Keratinocyte (primary cell): ENCODE measurements at regions not wholly inside any gene's neighbourhood (a gene's known extent, or its start where the extent isn't known, plus 50 kb on each side); places are given as distances from the start of the nearest gene placed in this dataset.

Experiments
- DNase-seq: peaks from one replicate; pipeline ENCODE4 v3.0.0-alpha.2; 2011; ENCODE audit warnings: low read depth, missing footprints, low spot score
- FAIRE-seq: peaks from 2 replicates; lab custom pipeline; 2011; peaks lifted over from hg19 to GRCh38; lab: Jason Lieb, UNC
- H2AFZ ChIP-seq: 2 replicates; pipeline ENCODE4 v1.6.0; 2012; ENCODE audit warnings: low read length, control low read depth, inconsistent platforms; ENCODE audit not compliant: control insufficient read depth
- H3K27ac ChIP-seq: 2 replicates; pipeline ENCODE4 v1.5.1; 2011; ENCODE audit warnings: low read length; ENCODE audit not compliant: control insufficient read depth, insufficient read depth
- H3K27me3 ChIP-seq: 3 replicates; pipeline ENCODE4 v1.6.0; 2011; ENCODE audit warnings: low read length; ENCODE audit not compliant: control insufficient read depth, insufficient read depth; ENCODE audit errors: extremely low read depth
- H3K36me3 ChIP-seq, 2 experiments: 2 replicates in 1 of 2; 3 replicates in 1 of 2; pipeline ENCODE4 v1.5.1; 2011; ENCODE audit warnings: low read length in 2 of 2, mild to moderate bottlenecking in 1 of 2; ENCODE audit not compliant: control insufficient read depth in 2 of 2, insufficient read depth in 2 of 2; ENCODE audit errors: extremely low read depth in 1 of 2
- H3K4me1 ChIP-seq: 3 replicates; pipeline ENCODE4 v1.5.1; 2011; ENCODE audit warnings: low read length; ENCODE audit not compliant: control insufficient read depth, insufficient read depth; ENCODE audit errors: extremely low read depth
- H3K4me2 ChIP-seq: 3 replicates; pipeline ENCODE4 v1.6.0; 2011; ENCODE audit warnings: low read depth, low read length; ENCODE audit not compliant: control insufficient read depth, insufficient read depth; ENCODE audit errors: extremely low read depth
- H3K4me3 ChIP-seq, 3 experiments: fragments of 200-600 bp in 1 of 3; sonication (generic) in 1 of 3; 2 replicates in 2 of 3; 3 replicates in 1 of 3; pipeline ENCODE4 v1.5.1; 2011 to 2016; ENCODE audit warnings: low read length in 3 of 3, mild to moderate bottlenecking in 3 of 3, control low read depth in 2 of 3, inconsistent platforms in 1 of 3, low read depth in 1 of 3, mixed read lengths in 1 of 3, mixed run types in 1 of 3, moderate library complexity in 1 of 3; ENCODE audit not compliant: control insufficient read depth in 2 of 3, insufficient read depth in 2 of 3; ENCODE audit errors: extremely low read depth in 1 of 3
- H3K79me2 ChIP-seq: 2 replicates; pipeline ENCODE4 v1.6.0; 2012; ENCODE audit warnings: low read length; ENCODE audit not compliant: control insufficient read depth, insufficient read depth
- H3K9ac ChIP-seq: 3 replicates; pipeline ENCODE4 v1.6.0; 2011; ENCODE audit warnings: low read length; ENCODE audit not compliant: control insufficient read depth, insufficient read depth; ENCODE audit errors: extremely low read depth
- H3K9me1 ChIP-seq: 3 replicates; pipeline ENCODE4 v1.6.0; 2011; ENCODE audit warnings: low read length; ENCODE audit not compliant: control insufficient read depth, insufficient read depth; ENCODE audit errors: extremely low read depth
- H3K9me3 ChIP-seq: 2 replicates; pipeline ENCODE4 v1.5.1; 2012; ENCODE audit warnings: low read depth, low read length; ENCODE audit not compliant: control insufficient read depth
- H4K20me1 ChIP-seq: 3 replicates; pipeline ENCODE4 v1.6.0; 2011; ENCODE audit warnings: low read length; ENCODE audit not compliant: control insufficient read depth, insufficient read depth; ENCODE audit errors: extremely low read depth
- EZH2 ChIP-seq: IDR thresholded peaks from one replicate; pipeline ENCODE4 v1.6.1; 2012; ENCODE audit warnings: inconsistent platforms, mild to moderate bottlenecking, low read length, moderate library complexity
- dilution Hi-C: fragments of 300-500 bp; cut with MboI; formaldehyde crosslinking; loops from one replicate; pipeline ENCODE4 v1.7.0; 2020; ENCODE audit warnings: low sequenced_read_pairs; ENCODE audit not compliant: extremely low pct_ligation_motif_present
- TF ChIP-seq, protein P1 (sequence below), 3 experiments: IDR thresholded peaks in 1 of 3; conservative IDR thresholded peaks in 1 of 3; optimal IDR thresholded peaks in 1 of 3; 2 replicates in 2 of 3; 3 replicates in 1 of 3; pipeline versions ENCODE3 to v1.5.1; 2011; ENCODE audit warnings: low read length in 3 of 3, mild to moderate bottlenecking in 3 of 3, moderate library complexity in 2 of 3, control low read depth in 1 of 3, inconsistent platforms in 1 of 3; ENCODE audit not compliant: insufficient read depth in 2 of 3; ENCODE audit errors: extremely low read depth in 1 of 3

DNA sequence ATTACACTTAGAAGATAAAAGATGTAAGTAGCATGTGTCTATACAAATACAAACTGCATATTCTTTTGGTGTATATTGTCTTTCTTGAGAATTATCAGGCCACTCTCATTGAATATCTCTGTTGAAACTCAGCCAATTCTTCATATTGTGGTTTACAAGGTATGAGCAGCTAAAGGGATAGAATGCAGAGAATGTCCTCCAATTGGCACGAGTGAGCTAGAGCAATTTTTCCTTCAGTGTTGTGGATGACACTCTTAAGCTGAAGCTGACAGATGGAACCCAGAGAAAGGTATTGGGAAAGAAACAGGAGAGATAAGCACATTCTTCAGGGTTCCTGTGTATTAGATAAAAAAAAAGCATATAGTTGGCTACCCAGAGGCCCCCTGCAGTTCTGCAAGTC lies 453.1 kb downstream of the EPHA3 start:
- Histone ChIP-seq H3K9ac (no peak overlapping the region), H4K20me1 (no peaks in the 10 kb centered on the region), H3K79me2 (no peaks in the 10 kb centered on the region), H3K9me3 (no peaks in the 10 kb centered on the region), H3K36me3 (no peaks in the 10 kb centered on the region), H3K4me1 (no peaks in the 10 kb centered on the region), H2AFZ (no peak overlapping the region), H3K4me3 (no peak overlapping the region), H3K27me3 (no peaks in the 10 kb centered on the region), H3K27ac (no peak overlapping the region), H3K4me2 (no peak overlapping the region), H3K9me1 (no peaks in the 10 kb centered on the region)
- TF ChIP-seq, protein P1, sequence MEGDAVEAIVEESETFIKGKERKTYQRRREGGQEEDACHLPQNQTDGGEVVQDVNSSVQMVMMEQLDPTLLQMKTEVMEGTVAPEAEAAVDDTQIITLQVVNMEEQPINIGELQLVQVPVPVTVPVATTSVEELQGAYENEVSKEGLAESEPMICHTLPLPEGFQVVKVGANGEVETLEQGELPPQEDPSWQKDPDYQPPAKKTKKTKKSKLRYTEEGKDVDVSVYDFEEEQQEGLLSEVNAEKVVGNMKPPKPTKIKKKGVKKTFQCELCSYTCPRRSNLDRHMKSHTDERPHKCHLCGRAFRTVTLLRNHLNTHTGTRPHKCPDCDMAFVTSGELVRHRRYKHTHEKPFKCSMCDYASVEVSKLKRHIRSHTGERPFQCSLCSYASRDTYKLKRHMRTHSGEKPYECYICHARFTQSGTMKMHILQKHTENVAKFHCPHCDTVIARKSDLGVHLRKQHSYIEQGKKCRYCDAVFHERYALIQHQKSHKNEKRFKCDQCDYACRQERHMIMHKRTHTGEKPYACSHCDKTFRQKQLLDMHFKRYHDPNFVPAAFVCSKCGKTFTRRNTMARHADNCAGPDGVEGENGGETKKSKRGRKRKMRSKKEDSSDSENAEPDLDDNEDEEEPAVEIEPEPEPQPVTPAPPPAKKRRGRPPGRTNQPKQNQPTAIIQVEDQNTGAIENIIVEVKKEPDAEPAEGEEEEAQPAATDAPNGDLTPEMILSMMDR (optimal IDR thresholded peaks at IDR 0.05 in 1 of 3, IDR thresholded peaks at IDR 0.05 in 1 of 3, conservative IDR thresholded peaks at IDR 0.05 in 1 of 3; ENCODE audit: extremely low read depth in 1 of 3, insufficient read depth in 2 of 3, low read length in 3 of 3) = no peak
- no peak for TF ChIP-seq EZH2
- dilution Hi-C loops = no loop called here
- FAIRE-seq = no peak
- DNase-seq = no peak

DNA sequence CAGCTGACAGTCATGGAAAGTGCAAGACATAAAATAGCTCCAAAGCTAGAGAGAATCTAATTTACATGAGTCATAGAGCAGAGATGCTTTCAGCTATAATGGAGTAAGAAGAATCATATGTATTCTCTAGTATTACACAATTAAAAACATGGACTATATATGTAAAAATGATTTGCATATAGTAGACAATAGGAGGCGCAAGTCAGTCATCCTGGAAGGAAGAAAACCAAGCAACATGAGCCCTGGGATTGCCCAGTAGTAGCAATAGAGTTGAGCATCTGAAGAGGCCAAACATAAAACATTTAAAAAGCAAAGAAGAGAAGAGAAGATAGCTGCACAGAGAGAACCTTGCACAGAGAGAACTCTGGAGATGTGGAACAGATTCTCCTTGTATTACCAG lies 455.0 kb downstream of the EPHA3 start:
- H3K27ac ChIP-seq = no peak overlapping the region
- no peaks in the 10 kb centered on the region for H3K9me1 ChIP-seq
- H3K4me3 ChIP-seq = no peak overlapping the region
- FAIRE-seq = no peak
- no peak overlapping the region for H2AFZ ChIP-seq
- no peak for DNase-seq
- H3K27me3 ChIP-seq = no peaks in the 10 kb centered on the region
- no peaks in the 10 kb centered on the region for H3K4me1 ChIP-seq
- H3K79me2 ChIP-seq = no peaks in the 10 kb centered on the region
- no peak overlapping the region for H3K9ac ChIP-seq
- no peaks in the 10 kb centered on the region for H4K20me1 ChIP-seq
- dilution Hi-C loops = no loop called here
- TF ChIP-seq EZH2 = no peak
- TF ChIP-seq, protein P1 (optimal IDR thresholded peaks at IDR 0.05 in 1 of 3, IDR thresholded peaks at IDR 0.05 in 1 of 3, conservative IDR thresholded peaks at IDR 0.05 in 1 of 3; ENCODE audit: extremely low read depth in 1 of 3, insufficient read depth in 2 of 3, low read length in 3 of 3) = no peak
- no peaks in the 10 kb centered on the region for H3K36me3 ChIP-seq
- no peaks in the 10 kb centered on the region for H3K9me3 ChIP-seq
- H3K4me2 ChIP-seq = no peak overlapping the region
